Heart left ventricle (tissue), 13 donors: ENCODE measurements at regions not wholly inside any gene's neighbourhood (a gene's known extent, or its start where the extent isn't known, plus 50 kb on each side); places are given as distances from the start of the nearest gene placed in this dataset.

Experiments used
- POLR2A ChIP-seq, 2 donors: fragments of 450-650 bp; IDR thresholded peaks; one replicate each; pipeline ENCODE4 v1.6.1; 2017; ENCODE audit warnings: antibody characterized with exemption in 2 of 2, mild to moderate bottlenecking in 2 of 2, moderate library complexity in 2 of 2
- TF ChIP-seq, protein P1 (sequence below), 12 donors: fragments of 200-600 bp; sonication (generic) in 4 of 12; IDR thresholded peaks; one replicate each; pipeline versions ENCODE4 v1.5.0 to v1.8.0; 2018 to 2022; ENCODE audit warnings: antibody characterized with exemption in 12 of 12, mild to moderate bottlenecking in 5 of 12
- donor health status: ischemic (EF 13 %, LVEDD 7.1; RV severe dilation, severe dysfunction).
- donor health status: DM: no; HTN: yes; CAD: no.
- donor health status: DM: no; HTN: no; CAD: no.
- donor health status: ischemic (EF 25% LVEDD 6.9; RV normal size, moderate dysfunction).
- donor health status: ischemic (EF 25% LVEDD 5.7; RV mildly dilated, moderate dysfunction).
- donor health status: ischemic (EF 35%, LVEDD 5.7; RV mildly dilated, moderate dysfunction).
- donor health status: nonischemic (EF 11% LVEDD 7.7; RV severe dilation, severe dysfunction).
- donor health status: DM: yes; HTN: yes; CAD: no.
- donor health status: PGD.
- donor health status: ischemic (EF 29% LVEDD 5.4; RV normal size, mild dysfunction).
- donor health status: nonischemic (EF 23%, LVEDD 6.1; RV moderate dilation, normal function).

DNA sequence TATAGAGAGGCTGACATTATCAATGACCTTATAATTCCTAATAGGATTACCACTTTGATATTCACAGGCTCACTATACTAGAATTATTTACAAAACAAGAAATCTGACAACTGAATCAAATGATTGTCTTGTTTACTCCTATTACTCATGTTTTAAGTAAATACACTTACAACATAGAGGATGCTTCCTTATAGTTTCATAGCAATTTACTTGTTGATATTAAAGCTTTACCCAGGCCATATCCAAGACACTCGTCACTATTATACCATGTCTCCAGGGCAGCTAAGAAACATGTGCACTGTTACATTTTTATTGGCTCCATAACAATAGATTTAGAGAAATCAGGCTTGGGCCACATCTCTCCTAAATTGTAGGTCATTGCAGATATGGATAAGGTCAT is 276.9 kb downstream of the HGF start:
- TF ChIP-seq, protein P1, sequence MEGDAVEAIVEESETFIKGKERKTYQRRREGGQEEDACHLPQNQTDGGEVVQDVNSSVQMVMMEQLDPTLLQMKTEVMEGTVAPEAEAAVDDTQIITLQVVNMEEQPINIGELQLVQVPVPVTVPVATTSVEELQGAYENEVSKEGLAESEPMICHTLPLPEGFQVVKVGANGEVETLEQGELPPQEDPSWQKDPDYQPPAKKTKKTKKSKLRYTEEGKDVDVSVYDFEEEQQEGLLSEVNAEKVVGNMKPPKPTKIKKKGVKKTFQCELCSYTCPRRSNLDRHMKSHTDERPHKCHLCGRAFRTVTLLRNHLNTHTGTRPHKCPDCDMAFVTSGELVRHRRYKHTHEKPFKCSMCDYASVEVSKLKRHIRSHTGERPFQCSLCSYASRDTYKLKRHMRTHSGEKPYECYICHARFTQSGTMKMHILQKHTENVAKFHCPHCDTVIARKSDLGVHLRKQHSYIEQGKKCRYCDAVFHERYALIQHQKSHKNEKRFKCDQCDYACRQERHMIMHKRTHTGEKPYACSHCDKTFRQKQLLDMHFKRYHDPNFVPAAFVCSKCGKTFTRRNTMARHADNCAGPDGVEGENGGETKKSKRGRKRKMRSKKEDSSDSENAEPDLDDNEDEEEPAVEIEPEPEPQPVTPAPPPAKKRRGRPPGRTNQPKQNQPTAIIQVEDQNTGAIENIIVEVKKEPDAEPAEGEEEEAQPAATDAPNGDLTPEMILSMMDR (IDR thresholded peaks at IDR 0.05) = no peak
- no peak for TF ChIP-seq POLR2A (IDR thresholded peaks at IDR 0.05)
